HG03442 (cell line): ENCODE measurements at regions not wholly inside any gene's neighbourhood (a gene's known extent, or its start where the extent isn't known, plus 50 kb on each side); places are given as distances from the start of the nearest gene placed in this dataset.

Source experiments
- ATAC-seq: cut with Tn5 transposase; IDR thresholded peaks from one replicate; pipeline ENCODE4 v1.9.1; 2021; ENCODE audit warnings: mild to moderate bottlenecking, moderate library complexity; ENCODE audit not compliant: unreplicated experiment

- no peak for ATAC-seq
Observed at GRCh38 chr9:80952363-80952922, 736.9 kb downstream of the TLE1 start.

GRCh38 chr9:80951675-80952074, 737.7 kb downstream of the TLE1 start:
- ATAC-seq = no peak

- no peak for ATAC-seq
Observed at GRCh38 chr9:80948876-80949275, 740.5 kb downstream of the TLE1 start.

GRCh38 chr9:80948066-80948465, 741.3 kb downstream of the TLE1 start:
- no peak for ATAC-seq

GRCh38 chr9:80946496-80947170, 742.7 kb downstream of the TLE1 start:
- ATAC-seq = no peak

- no peak for ATAC-seq
Observed at GRCh38 chr9:80945436-80945835, 743.9 kb downstream of the TLE1 start.

GRCh38 chr9:80937645-80938044, 751.7 kb downstream of the TLE1 start:
- ATAC-seq = no peak

GRCh38 chr9:80934095-80934494, 755.3 kb downstream of the TLE1 start:
- no peak for ATAC-seq

GRCh38 chr9:80932947-80933780, 756.2 kb downstream of the TLE1 start:
- no peak for ATAC-seq

- no peak for ATAC-seq
Observed at GRCh38 chr9:80932181-80932580, 757.2 kb downstream of the TLE1 start.

GRCh38 chr9:80931163-80931562, 758.2 kb downstream of the TLE1 start:
- no peak for ATAC-seq

- ATAC-seq = no peak
Observed at GRCh38 chr9:80928697-80929096, 760.6 kb downstream of the TLE1 start.

GRCh38 chr9:80926611-80927010, 762.7 kb downstream of the TLE1 start:
- no peak for ATAC-seq

GRCh38 chr9:80922544-80922943, 766.8 kb downstream of the TLE1 start:
- ATAC-seq = no peak

GRCh38 chr9:80906728-80907127, 782.6 kb downstream of the TLE1 start:
- ATAC-seq = no peak

GRCh38 chr9:80899208-80899607, 790.1 kb downstream of the TLE1 start:
- no peak for ATAC-seq

- no peak for ATAC-seq
Observed at GRCh38 chr9:80893190-80893589, 796.2 kb downstream of the TLE1 start.

- ATAC-seq = no peak
Observed at GRCh38 chr9:80892703-80893102, 796.6 kb downstream of the TLE1 start.

- ATAC-seq = no peak
Observed at GRCh38 chr9:80890124-80890523, 799.2 kb downstream of the TLE1 start.

GRCh38 chr9:80885894-80886293, 803.5 kb downstream of the TLE1 start:
- ATAC-seq = no peak

- ATAC-seq = no peak
Observed at GRCh38 chr9:80883826-80884579, 805.3 kb downstream of the TLE1 start.
